ENCODE measurements at regions not wholly inside any gene's neighbourhood (a gene's known extent, or its start where the extent isn't known, plus 50 kb on each side); places are given as distances from the start of the nearest gene placed in this dataset.

DNA sequence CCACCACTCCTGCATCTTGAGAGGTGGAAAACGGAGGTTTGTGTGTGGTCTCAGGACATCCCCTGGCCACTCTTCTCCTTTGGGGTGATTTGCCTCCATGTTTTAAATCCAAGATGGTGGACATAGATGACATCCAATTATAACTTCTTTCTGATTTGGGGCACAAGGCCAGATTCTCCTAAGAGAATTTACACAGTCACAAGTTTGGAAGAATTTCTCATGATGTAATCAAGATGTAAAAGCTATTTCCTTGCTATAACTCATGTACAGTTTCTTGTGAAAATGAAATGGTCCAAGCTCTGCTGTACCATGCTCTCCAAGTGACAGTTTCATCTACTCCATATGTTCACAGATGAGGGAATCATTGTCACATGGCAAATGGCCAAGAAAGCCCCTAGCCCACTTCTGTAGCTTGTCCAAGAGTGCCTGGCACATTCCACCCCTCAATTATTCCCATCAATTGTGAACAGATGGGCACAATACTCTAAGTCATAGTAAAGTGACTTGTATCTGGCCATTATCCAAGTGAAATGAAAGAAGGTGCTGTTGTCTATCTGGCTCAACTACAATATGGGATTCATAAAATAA lies 134.6 kb upstream of the ROPN1 start:
- TF ChIP-seq YY1 (IDR thresholded peaks at IDR 0.05; ENCODE audit: low read depth, low read length) (no peak), EZH2 (IDR thresholded peaks at IDR 0.05; ENCODE audit: low read depth, low read length, severe bottlenecking) (no peak), ASH2L (IDR thresholded peaks at IDR 0.05; ENCODE audit: low read length) (no peak), SIN3A (conservative IDR thresholded peaks at IDR 0.05 in 1 of 2, IDR thresholded peaks at IDR 0.05 in 1 of 2; ENCODE audit: low read depth in 1 of 2, low read length in 2 of 2) (no peak), RAD21 (IDR thresholded peaks at IDR 0.05 in 1 of 2, conservative IDR thresholded peaks at IDR 0.05 in 1 of 2; ENCODE audit: low read depth in 2 of 2, low read length in 2 of 2) (no peak), KDM1A (IDR thresholded peaks at IDR 0.05; ENCODE audit: borderline replicate concordance, low read length) (no peak), FOSL1 (IDR thresholded peaks at IDR 0.05; ENCODE audit: insufficient read depth, low read depth, low read length) (no peak), SP1 (IDR thresholded peaks at IDR 0.05; ENCODE audit: low read depth, low read length) (no peak), EP300 (IDR thresholded peaks at IDR 0.05; ENCODE audit: borderline replicate concordance in 1 of 2, low read depth in 2 of 2, low read length in 2 of 2) (no peak), SRF (IDR thresholded peaks at IDR 0.05; ENCODE audit: low read depth, low read length) (no peak)
- TF ChIP-seq, protein P1, sequence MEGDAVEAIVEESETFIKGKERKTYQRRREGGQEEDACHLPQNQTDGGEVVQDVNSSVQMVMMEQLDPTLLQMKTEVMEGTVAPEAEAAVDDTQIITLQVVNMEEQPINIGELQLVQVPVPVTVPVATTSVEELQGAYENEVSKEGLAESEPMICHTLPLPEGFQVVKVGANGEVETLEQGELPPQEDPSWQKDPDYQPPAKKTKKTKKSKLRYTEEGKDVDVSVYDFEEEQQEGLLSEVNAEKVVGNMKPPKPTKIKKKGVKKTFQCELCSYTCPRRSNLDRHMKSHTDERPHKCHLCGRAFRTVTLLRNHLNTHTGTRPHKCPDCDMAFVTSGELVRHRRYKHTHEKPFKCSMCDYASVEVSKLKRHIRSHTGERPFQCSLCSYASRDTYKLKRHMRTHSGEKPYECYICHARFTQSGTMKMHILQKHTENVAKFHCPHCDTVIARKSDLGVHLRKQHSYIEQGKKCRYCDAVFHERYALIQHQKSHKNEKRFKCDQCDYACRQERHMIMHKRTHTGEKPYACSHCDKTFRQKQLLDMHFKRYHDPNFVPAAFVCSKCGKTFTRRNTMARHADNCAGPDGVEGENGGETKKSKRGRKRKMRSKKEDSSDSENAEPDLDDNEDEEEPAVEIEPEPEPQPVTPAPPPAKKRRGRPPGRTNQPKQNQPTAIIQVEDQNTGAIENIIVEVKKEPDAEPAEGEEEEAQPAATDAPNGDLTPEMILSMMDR (IDR thresholded peaks at IDR 0.05; ENCODE audit: control extremely low read depth in 1 of 3, insufficient read depth in 1 of 3, low read depth in 1 of 3, low read length in 3 of 3), result no peak
- TF ChIP-seq, protein P2, sequence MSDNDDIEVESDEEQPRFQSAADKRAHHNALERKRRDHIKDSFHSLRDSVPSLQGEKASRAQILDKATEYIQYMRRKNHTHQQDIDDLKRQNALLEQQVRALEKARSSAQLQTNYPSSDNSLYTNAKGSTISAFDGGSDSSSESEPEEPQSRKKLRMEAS (IDR thresholded peaks at IDR 0.05), result no peak
